ENCODE measurements at regions not wholly inside any gene's neighbourhood (a gene's known extent, or its start where the extent isn't known, plus 50 kb on each side); places are given as distances from the start of the nearest gene placed in this dataset.
"Not testable (repeated sequence)": the region's sequence is repeated elsewhere in the genome, so short reads cannot be mapped to it uniquely, and the experiment has no call there.

DNA sequence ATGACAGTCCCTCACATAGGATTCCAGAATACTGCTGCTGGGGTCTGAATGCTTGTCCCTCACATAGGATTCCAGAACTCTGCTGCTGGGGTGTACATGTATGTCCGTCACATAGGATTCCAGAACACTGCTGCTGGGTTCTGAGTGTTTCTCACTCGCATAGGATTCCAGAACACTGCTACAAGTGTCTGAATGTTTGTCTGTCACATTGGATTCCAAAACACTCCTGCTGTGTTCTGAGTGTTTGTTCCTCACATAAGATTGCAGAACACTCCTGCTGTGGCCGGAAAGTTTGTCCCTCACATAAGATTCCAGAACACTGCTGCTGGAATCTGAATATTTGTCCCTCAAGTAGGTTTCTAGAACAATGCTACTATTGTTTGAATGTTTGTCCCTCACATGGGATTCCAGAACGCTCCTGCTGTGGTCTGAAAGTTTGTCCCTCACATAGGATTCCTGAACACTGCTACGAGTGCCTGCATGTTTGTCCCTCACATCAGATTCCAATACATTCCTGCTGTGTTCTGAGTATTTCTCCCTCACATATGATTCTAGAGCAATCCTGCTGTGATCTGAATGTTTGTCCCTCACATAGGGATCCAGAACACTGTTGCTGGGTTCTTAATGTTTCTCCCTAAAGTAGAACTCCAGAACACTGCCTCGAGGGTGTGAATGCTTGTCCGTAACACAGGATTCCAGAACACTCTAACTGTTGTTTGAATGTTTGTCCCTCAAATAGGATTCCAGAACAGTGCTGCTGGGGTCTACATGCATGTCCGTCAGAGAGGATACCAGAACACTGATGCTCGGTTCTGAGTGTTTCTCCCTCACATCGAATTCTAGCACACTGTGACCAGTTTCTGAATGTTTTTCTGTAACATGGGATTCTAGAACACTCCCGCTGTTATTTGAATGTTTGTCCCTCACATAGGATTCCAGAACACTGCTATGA is 200.4 kb downstream of the FOXD4L6 start:
- Histone ChIP-seq H3K4me3 (ENCODE audit: insufficient read depth, low read length) (no peak overlapping the region), H4K20me1 (ENCODE audit: insufficient read depth, low read length) (no peaks in the 10 kb centered on the region), H3K79me2 (ENCODE audit: insufficient read depth, low read length) (no peaks in the 10 kb centered on the region), H3K27me3 (ENCODE audit: insufficient read depth, low read length) (no peaks in the 10 kb centered on the region), H3K36me3 (ENCODE audit: insufficient read depth, low read length) (no peaks in the 10 kb centered on the region), H2AFZ (ENCODE audit: low read length) (no peak overlapping the region), H3K9me3 (ENCODE audit: low read depth, low read length) (peaks cover 15% of the 10 kb centered on the region), H3K4me2 (ENCODE audit: insufficient read depth, low read length) (no peak overlapping the region), H3K4me1 (ENCODE audit: insufficient read depth, low read length) (no peaks in the 10 kb centered on the region), H3K27ac (ENCODE audit: low read depth, low read length) (no peak overlapping the region)
- TF ChIP-seq, protein P1, sequence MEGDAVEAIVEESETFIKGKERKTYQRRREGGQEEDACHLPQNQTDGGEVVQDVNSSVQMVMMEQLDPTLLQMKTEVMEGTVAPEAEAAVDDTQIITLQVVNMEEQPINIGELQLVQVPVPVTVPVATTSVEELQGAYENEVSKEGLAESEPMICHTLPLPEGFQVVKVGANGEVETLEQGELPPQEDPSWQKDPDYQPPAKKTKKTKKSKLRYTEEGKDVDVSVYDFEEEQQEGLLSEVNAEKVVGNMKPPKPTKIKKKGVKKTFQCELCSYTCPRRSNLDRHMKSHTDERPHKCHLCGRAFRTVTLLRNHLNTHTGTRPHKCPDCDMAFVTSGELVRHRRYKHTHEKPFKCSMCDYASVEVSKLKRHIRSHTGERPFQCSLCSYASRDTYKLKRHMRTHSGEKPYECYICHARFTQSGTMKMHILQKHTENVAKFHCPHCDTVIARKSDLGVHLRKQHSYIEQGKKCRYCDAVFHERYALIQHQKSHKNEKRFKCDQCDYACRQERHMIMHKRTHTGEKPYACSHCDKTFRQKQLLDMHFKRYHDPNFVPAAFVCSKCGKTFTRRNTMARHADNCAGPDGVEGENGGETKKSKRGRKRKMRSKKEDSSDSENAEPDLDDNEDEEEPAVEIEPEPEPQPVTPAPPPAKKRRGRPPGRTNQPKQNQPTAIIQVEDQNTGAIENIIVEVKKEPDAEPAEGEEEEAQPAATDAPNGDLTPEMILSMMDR (IDR thresholded peaks at IDR 0.05; ENCODE audit: extremely low read depth, low read depth, low read length), result no peak
- no peak for DNase-seq (ENCODE audit: insufficient read length, low spot score, missing footprints)

DNA sequence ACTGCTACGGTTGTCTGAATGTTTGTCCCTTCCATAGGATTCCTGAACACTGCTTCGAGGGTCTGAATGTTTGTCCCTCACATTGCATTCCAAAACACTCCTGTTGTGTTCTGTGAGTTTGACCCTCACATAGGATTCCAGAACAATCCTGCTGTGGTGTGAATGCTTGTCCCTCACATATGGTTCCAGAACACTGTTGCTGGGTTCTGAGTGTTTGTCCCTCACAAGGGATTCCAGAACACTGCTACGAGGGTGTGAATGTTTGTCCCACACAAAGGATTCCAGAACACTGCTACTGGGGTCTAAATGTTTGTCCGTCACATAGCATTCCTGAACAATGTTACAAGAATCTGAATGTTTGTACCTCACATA is 201.2 kb downstream of the FOXD4L6 start:
- TF ChIP-seq, protein P1 (IDR thresholded peaks at IDR 0.05; ENCODE audit: extremely low read depth, low read depth, low read length), result no peak
- Histone ChIP-seq H3K4me2 (ENCODE audit: insufficient read depth, low read length) (no peak overlapping the region), H3K27ac (ENCODE audit: low read depth, low read length) (no peak overlapping the region), H4K20me1 (ENCODE audit: insufficient read depth, low read length) (no peaks in the 10 kb centered on the region), H3K79me2 (ENCODE audit: insufficient read depth, low read length) (no peaks in the 10 kb centered on the region), H3K4me3 (ENCODE audit: insufficient read depth, low read length) (no peak overlapping the region), H2AFZ (ENCODE audit: low read length) (no peak overlapping the region), H3K27me3 (ENCODE audit: insufficient read depth, low read length) (no peaks in the 10 kb centered on the region), H3K36me3 (ENCODE audit: insufficient read depth, low read length) (no peaks in the 10 kb centered on the region), H3K9me3 (ENCODE audit: low read depth, low read length) (peaks cover 15% of the 10 kb centered on the region), H3K4me1 (ENCODE audit: insufficient read depth, low read length) (no peaks in the 10 kb centered on the region)
- no peak for DNase-seq (ENCODE audit: insufficient read length, low spot score, missing footprints)

DNA sequence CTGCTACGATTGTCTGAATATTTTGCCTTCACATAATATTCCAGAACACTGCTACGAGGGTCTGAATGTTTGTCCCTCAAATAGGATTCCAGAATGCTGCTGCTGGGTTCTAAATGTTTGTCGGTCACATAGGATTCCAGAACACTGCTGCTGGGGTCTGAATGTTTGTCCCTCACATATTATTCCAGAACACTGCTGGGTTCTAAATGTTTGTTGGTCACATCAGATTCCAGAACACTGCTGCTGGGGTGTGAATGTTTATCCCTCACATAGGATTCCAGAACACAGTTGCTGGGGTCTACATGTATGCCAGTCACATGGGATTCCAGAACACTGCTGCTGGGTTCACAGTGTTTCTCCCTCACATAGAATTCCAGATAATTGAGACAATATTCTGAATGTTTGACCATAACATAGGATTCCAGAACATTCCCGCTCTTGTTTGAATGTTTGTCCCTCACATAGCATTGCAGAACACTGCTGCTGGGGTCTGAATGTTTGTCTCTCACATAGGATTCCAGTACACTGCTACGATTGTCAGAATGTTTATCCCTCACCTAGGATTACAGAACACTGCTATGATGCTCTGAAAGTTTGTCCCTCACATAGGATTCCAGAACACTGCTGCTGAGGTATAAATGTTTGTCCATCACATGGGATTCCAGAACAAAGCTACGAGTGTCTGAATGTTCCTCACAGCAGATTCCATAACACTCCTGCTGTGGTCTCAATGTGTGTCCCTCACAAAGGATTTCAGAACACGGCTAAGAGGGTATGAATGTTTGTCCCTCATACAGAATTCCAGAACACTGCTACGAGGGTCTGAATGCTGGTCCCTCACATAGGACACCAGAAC is 201.8 kb downstream of the FOXD4L6 start:
- H3K4me3 ChIP-seq (ENCODE audit: insufficient read depth, low read length), result no peak overlapping the region
- H3K79me2 ChIP-seq (ENCODE audit: insufficient read depth, low read length), result no peaks in the 10 kb centered on the region
- no peaks in the 10 kb centered on the region for H3K36me3 ChIP-seq (ENCODE audit: insufficient read depth, low read length)
- no peak overlapping the region for H2AFZ ChIP-seq (ENCODE audit: low read length)
- TF ChIP-seq, protein P1 (IDR thresholded peaks at IDR 0.05; ENCODE audit: extremely low read depth, low read depth, low read length), result no peak
- DNase-seq (ENCODE audit: insufficient read length, low spot score, missing footprints), result no peak
- H3K27ac ChIP-seq (ENCODE audit: low read depth, low read length), result no peak overlapping the region
- no peaks in the 10 kb centered on the region for H3K27me3 ChIP-seq (ENCODE audit: insufficient read depth, low read length)
- H4K20me1 ChIP-seq (ENCODE audit: insufficient read depth, low read length), result no peaks in the 10 kb centered on the region
- H3K4me2 ChIP-seq (ENCODE audit: insufficient read depth, low read length), result no peak overlapping the region
- no peaks in the 10 kb centered on the region for H3K4me1 ChIP-seq (ENCODE audit: insufficient read depth, low read length)
- peaks cover 15% of the 10 kb centered on the region for H3K9me3 ChIP-seq (ENCODE audit: low read depth, low read length)

DNA sequence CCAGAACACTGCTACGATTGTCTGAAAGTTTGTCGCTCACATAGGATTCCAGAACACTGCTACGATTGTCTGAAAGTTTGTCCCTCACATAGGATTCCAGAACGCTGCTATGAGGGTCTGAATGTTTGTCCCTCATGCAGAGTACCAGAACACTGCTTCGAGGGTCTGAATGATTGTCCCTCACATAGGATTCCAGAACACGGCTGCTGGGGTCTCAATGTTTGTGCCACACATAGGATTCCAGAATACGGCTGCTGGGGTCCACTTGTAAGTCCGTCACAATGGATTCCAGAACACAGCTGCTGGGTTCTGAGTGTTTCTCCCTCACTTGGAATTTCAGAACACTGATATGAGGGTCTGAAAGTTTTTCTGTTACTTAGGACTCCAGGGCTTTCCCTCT is 203.3 kb downstream of the FOXD4L6 start:
- Histone ChIP-seq H3K79me2 (ENCODE audit: insufficient read depth, low read length) (no peaks in the 10 kb centered on the region), H4K20me1 (ENCODE audit: insufficient read depth, low read length) (no peaks in the 10 kb centered on the region), H3K27me3 (ENCODE audit: insufficient read depth, low read length) (no peaks in the 10 kb centered on the region), H3K4me2 (ENCODE audit: insufficient read depth, low read length) (no peak overlapping the region), H3K27ac (ENCODE audit: low read depth, low read length) (no peak overlapping the region), H3K36me3 (ENCODE audit: insufficient read depth, low read length) (no peaks in the 10 kb centered on the region), H3K4me3 (ENCODE audit: insufficient read depth, low read length) (no peak overlapping the region), H2AFZ (ENCODE audit: low read length) (no peak overlapping the region), H3K9me3 (ENCODE audit: low read depth, low read length) (peaks cover 15% of the 10 kb centered on the region), H3K4me1 (ENCODE audit: insufficient read depth, low read length) (no peaks in the 10 kb centered on the region)
- no peak for DNase-seq (ENCODE audit: insufficient read length, low spot score, missing footprints)
- TF ChIP-seq, protein P1 (IDR thresholded peaks at IDR 0.05; ENCODE audit: extremely low read depth, low read depth, low read length), result no peak

DNA sequence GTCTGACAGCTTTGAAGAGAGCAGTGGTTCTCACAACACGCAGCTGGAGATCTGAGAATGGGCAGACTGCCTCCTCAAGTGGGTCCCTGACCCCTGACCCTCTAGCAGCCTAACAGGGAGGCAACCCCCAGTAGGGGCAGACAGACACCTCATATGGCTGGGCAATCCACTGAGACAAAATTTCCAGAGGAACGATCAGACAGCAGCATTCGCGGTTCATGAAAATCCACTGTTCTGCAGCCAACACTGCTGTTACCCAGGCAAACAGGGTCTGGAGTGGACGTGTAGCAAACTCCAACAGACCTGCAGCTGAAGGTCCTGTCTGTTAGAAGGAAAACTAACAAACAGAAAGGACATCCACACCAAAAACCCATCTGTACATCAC is 212.1 kb downstream of the FOXD4L6 start:
- peaks cover 12% of the 10 kb centered on the region for H3K9me3 ChIP-seq (ENCODE audit: low read depth, low read length)
- H3K4me3 ChIP-seq (ENCODE audit: insufficient read depth, low read length); H3K27me3 ChIP-seq (ENCODE audit: insufficient read depth, low read length); H3K4me1 ChIP-seq (ENCODE audit: insufficient read depth, low read length); H3K36me3 ChIP-seq (ENCODE audit: insufficient read depth, low read length); DNase-seq (ENCODE audit: insufficient read length, low spot score, missing footprints); H3K4me2 ChIP-seq (ENCODE audit: insufficient read depth, low read length); H3K79me2 ChIP-seq (ENCODE audit: insufficient read depth, low read length); H2AFZ ChIP-seq (ENCODE audit: low read length); H3K27ac ChIP-seq (ENCODE audit: low read depth, low read length); H4K20me1 ChIP-seq (ENCODE audit: insufficient read depth, low read length): not testable (repeated sequence)
